HG03095 (cell line): ENCODE measurements at regions not wholly inside any gene's neighbourhood (a gene's known extent, or its start where the extent isn't known, plus 50 kb on each side); places are given as distances from the start of the nearest gene placed in this dataset.
A peak's percentile ranks its signal among the peaks of the same experiment; 100 is the strongest.

Experiments used
- ATAC-seq: cut with Tn5 transposase; IDR thresholded peaks from one replicate; pipeline ENCODE4 v1.9.1; 2021; ENCODE audit warnings: moderate library complexity; ENCODE audit not compliant: unreplicated experiment

DNA sequence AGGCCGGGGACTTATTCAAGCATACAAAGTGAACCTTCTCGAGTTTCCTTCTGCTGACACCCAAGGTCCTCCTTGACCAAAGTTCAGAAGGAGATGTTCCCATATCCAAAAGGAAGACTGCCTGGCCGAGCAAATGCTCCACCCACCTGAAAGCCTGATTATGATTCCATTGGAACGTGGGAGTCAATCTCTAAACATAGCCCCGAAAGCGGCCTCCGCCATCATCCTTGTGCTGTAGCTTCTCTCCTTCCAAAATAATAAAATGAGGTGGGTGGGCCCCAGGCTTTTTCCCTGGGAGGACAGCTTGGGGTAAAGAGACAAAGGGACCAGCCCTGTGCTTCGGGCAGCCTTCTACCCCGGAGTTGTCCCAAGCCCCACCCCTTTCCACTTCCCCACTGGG, 355.6 kb upstream of the SLC30A5 start:
- no peak for ATAC-seq

- ATAC-seq, result no peak
Observed at GRCh38 chr5:68738841-68739240, 355.0 kb upstream of the SLC30A5 start.

DNA sequence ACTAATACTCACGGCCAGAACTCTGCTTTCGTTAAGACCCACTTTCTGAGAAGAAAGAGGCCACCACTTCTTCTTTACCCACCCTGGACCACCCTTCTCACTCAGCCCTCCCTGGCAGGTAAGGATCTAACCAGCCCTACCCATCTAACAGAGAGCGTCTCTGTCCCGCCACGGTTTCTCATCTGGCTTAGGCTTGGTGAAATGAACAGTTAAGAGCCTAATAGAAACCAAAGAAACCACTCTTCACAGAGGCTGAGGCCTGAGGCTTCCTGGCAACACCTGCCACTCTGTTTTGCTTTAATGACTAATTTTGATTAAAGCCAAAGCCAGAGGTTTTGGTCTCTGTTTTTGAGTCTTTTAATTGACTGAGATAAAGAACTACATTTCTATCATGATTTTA, 354.1 kb upstream of the SLC30A5 start:
- peak; percentile 72 for ATAC-seq

GRCh38 chr5:68740226-68740910, 353.4 kb upstream of the SLC30A5 start:
- ATAC-seq, result no peak

DNA sequence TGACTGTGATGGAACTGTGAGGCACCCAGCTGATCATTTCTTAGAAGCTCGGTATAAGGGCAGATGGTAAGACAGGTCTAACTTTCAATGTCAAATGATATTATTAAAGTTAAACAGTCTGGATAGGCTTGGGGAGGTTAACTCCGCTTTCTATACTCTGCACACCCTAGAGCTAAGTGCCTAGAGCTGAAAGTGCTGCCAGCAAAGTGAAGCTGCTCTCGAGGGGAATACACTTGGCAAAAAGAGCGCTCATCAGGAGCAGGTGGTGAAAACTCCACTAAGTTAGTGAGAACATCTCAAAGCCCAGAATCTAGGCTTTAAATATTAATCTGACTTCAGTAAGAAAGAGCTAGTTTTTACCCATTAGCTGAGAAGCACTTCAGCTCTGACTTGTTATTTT, 349.6 kb upstream of the SLC30A5 start:
- ATAC-seq, result no peak

DNA sequence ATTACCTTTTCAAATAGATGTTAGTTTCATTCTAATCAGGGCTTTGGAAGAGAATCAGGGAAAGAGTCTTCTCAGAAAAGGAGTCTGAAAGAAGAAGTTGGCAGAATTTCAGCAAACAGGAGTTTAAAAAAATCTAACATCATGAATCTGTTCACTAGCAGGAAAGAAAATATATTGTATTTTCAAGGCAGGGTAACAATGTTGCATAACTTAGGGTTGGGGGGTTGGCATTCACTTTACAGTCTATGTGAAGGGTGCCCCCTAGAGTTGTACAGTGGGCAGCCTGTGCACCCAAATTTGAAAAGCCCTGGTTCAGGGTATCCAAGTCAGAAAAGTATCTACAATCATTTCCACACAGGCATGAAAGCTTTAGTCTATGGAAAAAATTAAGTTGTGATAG, 348.4 kb upstream of the SLC30A5 start:
- ATAC-seq, result no peak

- no peak for ATAC-seq
Observed at GRCh38 chr5:68746220-68746619, 347.6 kb upstream of the SLC30A5 start.

DNA sequence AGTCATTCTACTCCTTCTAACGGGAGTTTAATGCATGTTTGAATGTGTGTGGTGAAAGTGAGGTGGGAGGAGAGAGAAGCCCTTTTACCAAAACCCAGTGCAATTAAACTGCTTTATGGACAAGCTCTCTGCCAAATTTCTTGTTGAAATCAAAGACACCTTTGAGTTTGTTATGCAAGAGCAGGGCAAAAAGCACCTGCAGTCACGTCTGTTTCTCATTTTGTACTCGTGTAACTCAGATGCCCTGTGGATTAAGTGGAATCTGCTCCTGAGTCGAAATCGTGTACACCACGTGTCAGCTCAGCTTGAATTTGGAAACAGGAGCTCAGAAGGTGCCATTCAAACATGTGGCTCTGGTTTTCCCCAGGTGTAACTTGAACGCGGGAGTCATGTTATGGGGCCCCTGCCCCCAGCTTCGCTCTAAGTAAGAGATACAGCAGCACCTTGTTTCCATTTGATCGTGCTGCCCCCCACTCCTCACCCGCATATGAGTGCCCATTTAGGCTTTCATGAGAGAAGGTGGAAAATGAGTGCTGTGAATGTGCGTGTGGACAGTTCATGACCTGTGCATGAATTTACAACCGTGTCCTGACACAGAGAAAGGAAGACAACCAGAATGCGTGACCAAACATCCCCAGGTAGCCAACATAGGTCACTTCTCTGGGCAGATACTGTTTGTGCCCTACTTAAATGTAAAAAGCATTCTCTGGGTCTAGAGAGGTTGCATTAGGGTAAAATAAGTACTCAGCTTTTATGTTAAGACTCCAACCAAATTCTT, 347.0 kb upstream of the SLC30A5 start:
- ATAC-seq, result no peak

DNA sequence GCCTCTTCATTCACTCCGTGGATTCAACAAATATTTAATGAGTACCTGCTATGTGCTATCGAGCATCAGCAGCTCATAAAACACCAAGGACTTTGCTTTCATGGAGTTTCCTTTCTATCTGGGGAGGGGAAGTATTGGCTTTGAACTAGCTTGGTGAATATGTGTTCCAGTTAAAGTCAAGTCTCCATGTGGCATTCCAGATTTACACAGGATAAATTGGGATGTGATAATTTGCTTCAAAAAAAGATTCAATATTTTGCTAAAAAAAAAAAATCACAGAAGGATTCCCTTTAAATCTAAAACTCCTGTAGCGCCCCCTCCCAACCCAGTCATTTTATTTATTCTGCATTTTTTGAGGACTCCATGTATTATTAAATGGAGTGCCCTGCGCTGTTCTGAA, 346.3 kb upstream of the SLC30A5 start:
- ATAC-seq, result no peak

- ATAC-seq, result no peak
Observed at GRCh38 chr5:68748101-68748500, 345.7 kb upstream of the SLC30A5 start.

- no peak for ATAC-seq
Observed at GRCh38 chr5:68749077-68749476, 344.7 kb upstream of the SLC30A5 start.

DNA sequence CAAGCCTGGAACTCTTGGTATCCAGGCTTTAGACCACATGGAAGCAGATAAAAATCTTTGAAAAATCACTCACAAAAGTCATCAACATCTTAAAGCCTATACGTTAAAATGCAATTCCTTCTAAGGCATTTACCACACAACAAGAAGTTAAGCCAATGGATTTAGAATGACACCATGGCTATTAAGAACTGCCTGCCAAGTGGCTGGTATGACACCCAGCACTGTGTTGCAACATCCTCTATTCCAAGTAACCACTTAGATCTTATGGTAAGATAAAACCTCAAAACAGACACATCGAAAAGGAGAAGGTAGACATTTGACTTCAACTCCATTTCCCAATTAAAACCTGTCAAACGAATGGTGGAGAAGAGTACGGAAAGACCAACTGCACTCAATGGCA, 344.2 kb upstream of the SLC30A5 start:
- no peak for ATAC-seq

- no peak for ATAC-seq
Observed at GRCh38 chr5:68751661-68752060, 342.2 kb upstream of the SLC30A5 start.

DNA sequence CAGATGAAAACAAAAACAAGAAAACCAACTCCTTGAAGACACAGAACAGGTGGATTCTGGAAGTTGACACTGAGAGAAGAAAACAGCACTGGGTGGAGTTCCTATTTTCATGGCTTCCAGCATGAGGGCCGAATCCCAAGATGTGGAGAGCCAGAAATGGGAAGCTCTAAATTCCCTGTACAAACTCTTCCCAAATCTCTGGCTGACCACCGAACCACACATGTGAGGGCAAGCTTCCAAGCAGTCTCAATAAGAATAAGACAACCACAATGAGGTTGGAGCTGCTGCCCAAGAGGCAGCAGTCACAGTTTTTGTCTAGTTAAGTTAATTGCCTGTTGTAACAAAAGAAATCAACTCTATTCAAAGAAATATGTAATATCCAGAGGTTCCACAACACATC, 339.3 kb upstream of the SLC30A5 start:
- ATAC-seq, result no peak

GRCh38 chr5:68755293-68755692, 338.5 kb upstream of the SLC30A5 start:
- no peak for ATAC-seq

DNA sequence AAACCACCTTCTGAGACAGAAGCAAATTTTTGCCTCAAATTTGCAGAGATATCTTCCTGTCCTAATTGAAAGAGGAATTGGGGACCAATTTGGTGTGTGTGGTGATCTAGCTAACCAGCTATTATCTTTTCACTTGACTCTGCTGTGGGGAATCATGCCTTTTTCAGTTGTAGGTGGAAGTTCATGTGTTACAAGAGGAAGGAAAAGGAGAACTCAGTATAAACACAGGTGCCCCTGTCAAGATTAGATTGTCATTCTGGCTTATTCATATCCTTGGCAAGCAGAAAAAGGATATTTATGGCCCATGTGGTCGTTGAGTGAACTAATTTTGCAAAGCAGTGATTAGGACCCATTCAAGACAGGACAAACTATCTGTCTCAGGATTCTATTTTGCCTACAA, 336.8 kb upstream of the SLC30A5 start:
- no peak for ATAC-seq

GRCh38 chr5:68757626-68758212, 336.1 kb upstream of the SLC30A5 start:
- no peak for ATAC-seq

- no peak for ATAC-seq
Observed at GRCh38 chr5:68759593-68759992, 334.2 kb upstream of the SLC30A5 start.

- ATAC-seq, result no peak
Observed at GRCh38 chr5:68762201-68762600, 331.6 kb upstream of the SLC30A5 start.

DNA sequence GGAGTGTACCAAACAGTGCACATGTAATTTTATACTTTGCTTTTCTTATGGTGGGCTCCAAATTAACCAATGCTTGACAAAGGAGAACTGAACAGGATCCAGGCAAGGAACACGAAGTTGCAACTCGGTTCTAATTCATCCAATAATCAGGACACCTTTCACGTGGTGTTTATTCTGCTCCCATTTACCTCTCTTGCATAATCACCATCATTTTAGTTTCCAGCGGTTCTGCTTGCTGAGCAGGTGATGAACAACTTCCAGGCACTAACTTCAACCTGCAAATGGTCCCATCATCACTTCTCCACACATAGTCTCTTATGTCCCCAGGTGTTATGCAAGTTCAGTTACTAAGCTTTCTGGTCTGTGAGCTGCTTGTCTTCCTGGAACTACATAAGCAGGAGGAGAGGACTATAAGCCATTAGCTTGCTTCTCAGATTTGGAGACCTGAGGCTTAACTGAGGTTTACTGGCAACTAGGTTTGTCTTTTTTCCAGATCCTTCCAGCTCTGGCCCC, 326.8 kb upstream of the SLC30A5 start:
- ATAC-seq, result no peak

DNA sequence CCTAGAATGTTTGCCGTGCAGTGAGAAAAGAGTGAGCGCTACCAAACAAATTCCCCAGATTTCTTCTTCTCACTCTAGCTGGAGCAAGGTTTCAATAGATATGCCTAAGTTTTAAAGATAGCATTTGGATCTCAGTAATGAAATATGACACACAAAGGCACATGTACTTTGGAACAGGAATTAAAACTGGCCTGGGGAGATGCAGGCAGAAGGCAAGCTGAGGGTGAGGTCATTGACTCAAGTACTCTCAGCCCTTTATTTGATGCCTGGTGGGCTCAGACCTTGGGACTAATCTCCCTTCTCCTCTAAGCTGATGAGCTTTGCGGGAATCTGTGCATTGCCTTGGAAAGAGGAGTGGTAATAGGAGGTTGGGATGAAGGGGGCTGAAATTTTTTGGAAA, 323.3 kb upstream of the SLC30A5 start:
- ATAC-seq, result no peak

DNA sequence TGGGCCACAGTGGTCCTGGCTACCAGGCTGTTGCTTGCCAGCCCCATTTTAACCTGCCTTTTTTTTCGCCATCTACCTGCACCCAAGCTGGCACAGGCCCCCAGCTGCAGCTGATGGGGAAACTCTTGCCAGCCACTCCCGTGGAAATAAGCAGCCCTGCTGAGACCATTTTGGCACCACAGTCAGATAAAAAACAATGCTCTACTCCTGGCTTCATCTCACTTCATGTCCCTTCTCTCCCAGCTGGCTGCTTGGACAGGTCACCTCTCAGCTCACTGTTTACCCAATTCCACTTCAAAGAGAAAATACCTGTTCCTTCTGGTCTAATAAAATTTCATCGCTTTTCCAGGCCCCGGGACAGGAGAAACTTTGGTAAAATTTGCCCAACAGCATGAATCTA, 322.6 kb upstream of the SLC30A5 start:
- no peak for ATAC-seq
